Prostate gland (tissue), 2 donors: ENCODE measurements at regions not wholly inside any gene's neighbourhood (a gene's known extent, or its start where the extent isn't known, plus 50 kb on each side); places are given as distances from the start of the nearest gene placed in this dataset.

Source experiments
- DNase-seq: peaks from one replicate; pipeline ENCODE4 v3.0.0-alpha.2; 2019; ENCODE audit warnings: low spot score
- H3K27ac ChIP-seq, 2 donors: fragments of 200-600 bp; sonication (generic); 2 replicates each; pipeline ENCODE4 v1.5.1; 2017 to 2019
- H3K27me3 ChIP-seq: fragments of 200-600 bp; sonication (generic); replicated peaks from 2 replicates; pipeline ENCODE4 v1.5.1; 2019; ENCODE audit not compliant: insufficient read depth
- H3K36me3 ChIP-seq, 2 donors: fragments of 200-600 bp; sonication (generic); 1 replicate in 1 of 2; 2 replicates in 1 of 2; pipeline versions ENCODE4 v1.5.1 to v1.8.1; 2017 to 2019
- H3K4me1 ChIP-seq: fragments of 200-600 bp; sonication (generic); replicated peaks from 2 replicates; pipeline ENCODE4 v1.5.1; 2019
- H3K4me3 ChIP-seq, 2 donors: fragments of 200-600 bp; sonication (generic); 2 replicates each; pipeline ENCODE4 v1.5.1; 2017 to 2019
- H3K9me3 ChIP-seq: fragments of 200-600 bp; sonication (generic); 2 replicates; pipeline ENCODE4 v1.5.1; 2017
- POLR2A ChIP-seq: fragments of 450-650 bp; IDR thresholded peaks from one replicate; pipeline ENCODE4 v1.6.1; 2016; ENCODE audit warnings: antibody characterized with exemption, mild to moderate bottlenecking
- POLR2AphosphoS5 ChIP-seq: sonication (generic); formaldehyde crosslinking; IDR thresholded peaks from one replicate; pipeline ENCODE4 v1.6.1; 2017; ENCODE audit warnings: antibody characterized with exemption
- WGBS: methylation state at CpG from one replicate; pipeline ENCODE4 v1.1.5; 2018; 5-methylcytosine and 5-hydroxymethylcytosine counted together
- intact Hi-C: fragments of 100-400 bp; cut with DNase I; formaldehyde crosslinking; loops from one replicate; pipeline ENCODE4 v1.14.2; 2022
- TF ChIP-seq, protein P1 (sequence below), 4 experiments: fragments of 200-600 bp in 2 of 4; fragments of 450-650 bp in 2 of 4; sonication (generic) in 2 of 4; IDR thresholded peaks; 1 replicate in 3 of 4; 2 replicates in 1 of 4; pipeline ENCODE4 v1.5.1; 2016 to 2019; ENCODE audit warnings: antibody characterized with exemption in 4 of 4, mild to moderate bottlenecking in 2 of 4, moderate library complexity in 2 of 4

DNA sequence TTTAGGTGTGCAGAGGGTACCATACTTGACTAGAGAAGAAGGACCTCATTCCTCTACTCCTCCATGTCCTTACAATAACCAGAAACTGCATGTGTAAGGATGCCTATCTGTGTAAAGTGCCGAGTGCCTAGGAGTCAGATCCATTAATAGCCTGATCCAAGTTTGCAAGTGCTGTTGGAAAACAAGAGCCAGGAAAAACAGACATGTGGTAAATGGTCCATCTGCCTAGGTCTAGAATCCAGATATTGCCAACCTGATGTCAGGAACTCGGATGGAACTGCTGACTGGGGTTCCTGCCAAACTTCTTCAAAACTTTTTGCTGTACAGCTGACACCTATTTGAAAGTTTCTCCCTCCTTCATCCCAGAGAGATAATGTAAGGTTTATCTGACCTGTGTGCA, 239.4 kb upstream of the CAMK1G start:
- intact Hi-C loops, result loop anchor here (10.0 kb wide), 1 partner anchor 91 kb away; no protein-coding TSS in a partner anchor
- TF ChIP-seq POLR2AphosphoS5, result no peak
- no peak for TF ChIP-seq POLR2A
- TF ChIP-seq, protein P1, sequence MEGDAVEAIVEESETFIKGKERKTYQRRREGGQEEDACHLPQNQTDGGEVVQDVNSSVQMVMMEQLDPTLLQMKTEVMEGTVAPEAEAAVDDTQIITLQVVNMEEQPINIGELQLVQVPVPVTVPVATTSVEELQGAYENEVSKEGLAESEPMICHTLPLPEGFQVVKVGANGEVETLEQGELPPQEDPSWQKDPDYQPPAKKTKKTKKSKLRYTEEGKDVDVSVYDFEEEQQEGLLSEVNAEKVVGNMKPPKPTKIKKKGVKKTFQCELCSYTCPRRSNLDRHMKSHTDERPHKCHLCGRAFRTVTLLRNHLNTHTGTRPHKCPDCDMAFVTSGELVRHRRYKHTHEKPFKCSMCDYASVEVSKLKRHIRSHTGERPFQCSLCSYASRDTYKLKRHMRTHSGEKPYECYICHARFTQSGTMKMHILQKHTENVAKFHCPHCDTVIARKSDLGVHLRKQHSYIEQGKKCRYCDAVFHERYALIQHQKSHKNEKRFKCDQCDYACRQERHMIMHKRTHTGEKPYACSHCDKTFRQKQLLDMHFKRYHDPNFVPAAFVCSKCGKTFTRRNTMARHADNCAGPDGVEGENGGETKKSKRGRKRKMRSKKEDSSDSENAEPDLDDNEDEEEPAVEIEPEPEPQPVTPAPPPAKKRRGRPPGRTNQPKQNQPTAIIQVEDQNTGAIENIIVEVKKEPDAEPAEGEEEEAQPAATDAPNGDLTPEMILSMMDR (IDR thresholded peaks at IDR 0.05), result no peak
- WGBS, result 58% methylated on average over 2 of the region's 2 CpGs

GRCh38 chr1:209349363-209350308, 233.9 kb upstream of the CAMK1G start:
- Histone ChIP-seq H3K36me3 (no peaks in the 10 kb centered on the region), H3K9me3 (no peaks in the 10 kb centered on the region), H3K27ac (no peak overlapping the region), H3K4me3 (no peak overlapping the region), H3K27me3 (no peaks in the 10 kb centered on the region), H3K4me1 (no peaks in the 10 kb centered on the region)
- intact Hi-C loops, result loop anchor here (10.0 kb wide), 1 partner anchor 85 kb away; no protein-coding TSS in a partner anchor
- no peak for DNase-seq
- 29% methylated on average over 9 of the region's 9 CpGs for WGBS
- TF ChIP-seq POLR2A (no peak), POLR2AphosphoS5 (no peak)
- TF ChIP-seq, protein P1 (IDR thresholded peaks at IDR 0.05), result no peak

More for the DNA sequence above, 239.4 kb upstream of the CAMK1G start:
- H3K36me3 ChIP-seq, result no peaks in the 10 kb centered on the region
- H3K27me3 ChIP-seq, result no peaks in the 10 kb centered on the region
- H3K4me1 ChIP-seq, result no peaks in the 10 kb centered on the region
- H3K4me3 ChIP-seq, result no peak overlapping the region
- no peak overlapping the region for H3K27ac ChIP-seq
- H3K9me3 ChIP-seq, result no peaks in the 10 kb centered on the region
- no peak for DNase-seq

DNA sequence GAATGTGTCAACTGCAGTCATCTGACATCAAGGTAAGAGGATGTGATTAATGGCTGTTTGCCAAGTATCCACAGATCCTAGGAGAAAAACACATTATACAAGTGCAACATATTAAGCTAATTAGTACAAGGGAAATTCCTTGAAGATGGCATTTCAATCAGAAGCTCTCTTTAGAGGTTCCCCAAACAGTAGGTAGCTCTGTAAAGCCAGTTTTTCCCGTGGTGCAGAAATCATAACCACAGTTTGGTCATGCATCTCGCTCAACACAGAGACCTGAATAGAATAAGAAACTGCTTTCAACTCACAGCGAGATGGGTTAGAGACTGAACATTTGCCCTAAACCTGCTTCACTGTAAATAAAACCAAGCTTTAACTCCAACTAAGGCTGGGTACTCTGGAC, 230.5 kb upstream of the CAMK1G start:
- no peaks in the 10 kb centered on the region for H3K9me3 ChIP-seq
- no peak overlapping the region for H3K4me3 ChIP-seq
- H3K36me3 ChIP-seq, result no peaks in the 10 kb centered on the region
- WGBS, result 87% methylated on average over 3 of the region's 3 CpGs
- no peak for DNase-seq
- TF ChIP-seq POLR2A (no peak), POLR2AphosphoS5 (no peak)
- TF ChIP-seq, protein P1 (IDR thresholded peaks at IDR 0.05), result no peak
- no peaks in the 10 kb centered on the region for H3K4me1 ChIP-seq
- intact Hi-C loops, result no loop called here
- H3K27ac ChIP-seq, result no peak overlapping the region
- H3K27me3 ChIP-seq, result no peaks in the 10 kb centered on the region

DNA sequence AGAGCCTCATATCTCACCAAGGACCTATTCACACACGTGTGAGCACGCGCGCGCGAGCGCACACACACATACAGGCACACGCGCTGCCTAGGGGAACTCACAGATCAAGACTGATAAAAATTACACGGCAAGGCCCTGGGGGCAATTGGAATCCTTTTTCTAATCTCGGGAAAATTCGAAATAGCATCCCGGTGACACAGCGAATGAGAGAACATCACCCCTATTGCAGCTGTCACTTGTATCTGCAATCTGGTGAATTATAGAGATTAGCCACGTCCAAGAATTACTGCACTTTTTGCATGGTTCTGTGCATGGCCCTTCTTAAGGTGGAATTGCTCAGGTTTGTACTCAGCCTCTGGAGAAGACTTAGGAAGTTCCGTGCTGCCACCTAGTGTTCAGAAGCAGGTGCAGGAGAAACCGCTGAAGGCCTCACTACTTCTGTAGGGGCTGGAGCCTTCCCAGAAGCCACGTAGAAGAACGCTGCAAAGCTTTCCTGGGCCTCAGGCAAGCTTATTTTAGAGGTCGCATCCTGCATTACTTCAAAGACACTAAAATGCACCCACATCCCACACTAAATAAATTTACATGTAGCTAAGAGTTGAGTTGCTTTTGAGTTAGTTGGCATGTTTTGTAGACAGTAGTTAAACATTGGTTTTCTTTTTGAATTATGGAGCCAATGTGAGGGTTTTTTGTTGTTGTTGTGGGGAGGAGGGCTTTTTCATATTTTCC, 229.2 kb upstream of the CAMK1G start:
- DNase-seq, result peak; percentile 89
- no peak overlapping the region for H3K27ac ChIP-seq
- WGBS, result 16% methylated on average over 20 of the region's 20 CpGs
- H3K27me3 ChIP-seq, result no peaks in the 10 kb centered on the region
- no peaks in the 10 kb centered on the region for H3K36me3 ChIP-seq
- TF ChIP-seq, protein P1 (IDR thresholded peaks at IDR 0.05), result peak; percentile 70 to 84 (median 78)
- peak; percentile 39 for TF ChIP-seq POLR2AphosphoS5
- TF ChIP-seq POLR2A, result no peak
- no peaks in the 10 kb centered on the region for H3K4me1 ChIP-seq
- no peak overlapping the region for H3K4me3 ChIP-seq
- intact Hi-C loops, result no loop called here
- no peaks in the 10 kb centered on the region for H3K9me3 ChIP-seq
